IgD-negative memory B cell (primary cell): ENCODE measurements at regions not wholly inside any gene's neighbourhood (a gene's known extent, or its start where the extent isn't known, plus 50 kb on each side); places are given as distances from the start of the nearest gene placed in this dataset.

ENCODE experiments used
- H3K27ac Mint-ChIP-seq, 3 donors: one replicate each; pipeline ENCODE4 v1.8.0; 2020 to 2022; ENCODE audit warnings: mild to moderate bottlenecking in 3 of 3, mixed read lengths in 3 of 3, moderate library complexity in 1 of 3
- H3K27me3 Mint-ChIP-seq: one replicate; pipeline ENCODE4 v1.8.0; 2021; ENCODE audit warnings: mixed read lengths
- H3K36me3 Mint-ChIP-seq: one replicate; pipeline ENCODE4 v1.8.0; 2020; ENCODE audit warnings: mild to moderate bottlenecking, mixed read lengths
- H3K4me1 Mint-ChIP-seq, 3 donors: one replicate each; pipeline ENCODE4 v1.8.0; 2020 to 2022; ENCODE audit warnings: mixed read lengths in 3 of 3, mild to moderate bottlenecking in 1 of 3
- H3K4me3 Mint-ChIP-seq, 4 donors: one replicate each; pipeline ENCODE4 v1.8.0; 2020 to 2022; ENCODE audit warnings: mild to moderate bottlenecking in 4 of 4, mixed read lengths in 4 of 4, moderate library complexity in 3 of 4
- H3K9me3 Mint-ChIP-seq, 3 donors: one replicate each; pipeline ENCODE4 v1.8.0; 2020 to 2021; ENCODE audit warnings: mixed read lengths in 3 of 3, mild to moderate bottlenecking in 1 of 3

DNA sequence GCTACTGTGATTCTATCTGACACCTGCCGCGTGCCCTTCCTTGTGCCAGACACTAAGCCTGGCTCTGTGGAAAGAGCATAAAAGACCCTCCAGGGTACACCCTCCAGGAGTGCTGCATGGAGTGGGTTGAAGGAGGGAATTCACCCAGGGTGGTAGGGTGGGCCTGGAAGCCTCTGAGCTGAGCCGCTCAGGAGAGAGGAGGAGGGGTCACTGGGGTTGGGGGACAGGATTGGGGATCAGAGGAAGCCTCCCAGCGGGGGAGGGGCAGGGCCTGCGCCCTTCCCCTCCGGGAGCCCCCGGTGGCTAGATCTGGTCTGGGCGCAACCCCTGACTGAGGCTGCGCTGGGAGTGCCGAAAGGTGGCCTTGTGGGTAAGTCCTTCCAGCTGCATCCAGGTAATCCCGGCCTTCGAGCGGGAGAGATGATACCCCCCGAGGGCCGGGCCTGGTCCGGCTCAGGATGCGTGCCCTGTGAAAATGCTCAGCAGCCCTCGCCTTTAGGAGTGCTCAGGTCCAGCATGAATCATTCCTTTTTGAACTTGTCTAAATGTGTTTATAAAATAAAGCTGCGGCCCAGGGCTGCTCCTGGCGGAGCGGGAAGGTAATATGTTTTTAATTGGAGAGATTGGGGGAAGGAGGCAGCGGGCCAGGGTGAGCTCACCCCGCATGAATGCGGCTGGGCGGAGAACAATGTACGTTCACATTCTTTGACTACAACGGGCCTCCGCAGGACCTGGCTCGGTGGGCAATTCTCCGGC is 118.1 kb upstream of the SMIM23 start:
- H3K4me1 Mint-ChIP-seq: no peaks in the 10 kb centered on the region
- H3K27ac Mint-ChIP-seq: no peak overlapping the region
- H3K27me3 Mint-ChIP-seq: peaks cover 6% of the 10 kb centered on the region
- no peaks in the 10 kb centered on the region for H3K36me3 Mint-ChIP-seq
- H3K9me3 Mint-ChIP-seq: peaks cover 0 to 4% (median 4%) of the 10 kb centered on the region in 3 donors
- no peak overlapping the region for H3K4me3 Mint-ChIP-seq

DNA sequence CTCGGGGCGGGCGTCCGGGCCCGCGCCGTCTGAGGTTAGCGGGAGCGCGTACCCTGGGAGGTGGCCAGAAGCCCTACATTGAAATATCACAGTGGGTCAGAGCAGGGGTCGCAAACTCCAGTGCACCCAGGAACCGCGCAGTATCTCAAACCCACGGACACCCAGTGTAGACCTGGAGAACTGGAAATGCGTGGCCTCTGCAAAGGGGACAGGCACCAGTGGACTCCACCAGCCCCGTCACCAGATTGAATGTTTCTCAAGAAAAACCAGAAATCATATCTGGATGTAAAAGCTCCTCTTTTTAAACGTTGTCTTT is 117.6 kb upstream of the SMIM23 start:
- Mint-ChIP-seq H3K4me3 (no peak overlapping the region), H3K4me1 (no peaks in the 10 kb centered on the region), H3K27ac (no peak overlapping the region), H3K9me3 (peaks cover 0 to 4% (median 4%) of the 10 kb centered on the region in 3 donors), H3K36me3 (no peaks in the 10 kb centered on the region), H3K27me3 (peaks cover 6% of the 10 kb centered on the region)

DNA sequence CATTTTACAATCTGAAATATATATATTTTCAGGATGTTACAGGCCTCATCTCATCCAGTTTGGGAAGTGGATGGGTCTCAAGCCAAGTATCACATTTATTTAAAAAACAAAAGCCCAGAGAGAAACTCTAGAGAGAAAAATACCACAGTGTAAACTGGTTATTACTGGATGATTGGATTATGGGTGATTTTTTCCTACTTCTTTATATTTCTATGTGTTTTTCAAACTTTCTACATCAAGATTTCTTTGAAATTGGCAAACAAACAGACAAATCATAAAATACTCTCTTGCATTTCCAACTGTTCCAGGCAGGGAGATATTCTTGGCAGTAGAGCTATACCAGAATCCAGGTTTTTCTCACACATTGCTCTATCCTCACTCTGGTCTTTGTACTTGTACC is 116.0 kb upstream of the SMIM23 start:
- H3K36me3 Mint-ChIP-seq: no peaks in the 10 kb centered on the region
- peaks cover 0 to 7% (median 0%) of the 10 kb centered on the region in 3 donors for H3K9me3 Mint-ChIP-seq
- H3K4me1 Mint-ChIP-seq: peaks cover 0 to 2% (median 0%) of the 10 kb centered on the region in 3 donors
- no peak overlapping the region for H3K4me3 Mint-ChIP-seq
- no peak overlapping the region for H3K27ac Mint-ChIP-seq
- H3K27me3 Mint-ChIP-seq: peaks cover 6% of the 10 kb centered on the region

DNA sequence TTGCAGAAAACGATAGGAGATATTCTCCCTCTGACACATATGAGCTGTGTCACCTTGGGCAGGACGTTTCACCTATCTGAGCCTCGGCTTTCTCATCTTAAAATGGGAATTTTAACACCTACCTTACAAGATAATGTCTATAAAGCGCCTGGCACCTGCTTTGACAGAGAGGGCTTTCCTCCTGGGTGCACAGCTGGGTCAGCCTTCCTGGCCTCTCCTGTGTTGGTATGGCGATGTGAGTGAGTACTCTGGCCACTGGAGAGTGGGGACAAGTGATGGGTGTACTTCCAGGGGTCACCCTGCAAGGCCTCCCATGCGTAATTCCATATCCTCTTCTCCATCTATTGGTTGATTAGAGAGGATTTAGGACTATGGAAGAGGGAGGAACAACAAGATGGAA is 113.1 kb upstream of the SMIM23 start:
- no peak overlapping the region for H3K27ac Mint-ChIP-seq
- no peaks in the 10 kb centered on the region for H3K36me3 Mint-ChIP-seq
- peaks cover 0 to 7% (median 2%) of the 10 kb centered on the region in 3 donors for H3K9me3 Mint-ChIP-seq
- H3K27me3 Mint-ChIP-seq: peaks cover 20% of the 10 kb centered on the region
- H3K4me3 Mint-ChIP-seq: no peak overlapping the region
- H3K4me1 Mint-ChIP-seq: peaks cover 0 to 2% (median 0%) of the 10 kb centered on the region in 3 donors

DNA sequence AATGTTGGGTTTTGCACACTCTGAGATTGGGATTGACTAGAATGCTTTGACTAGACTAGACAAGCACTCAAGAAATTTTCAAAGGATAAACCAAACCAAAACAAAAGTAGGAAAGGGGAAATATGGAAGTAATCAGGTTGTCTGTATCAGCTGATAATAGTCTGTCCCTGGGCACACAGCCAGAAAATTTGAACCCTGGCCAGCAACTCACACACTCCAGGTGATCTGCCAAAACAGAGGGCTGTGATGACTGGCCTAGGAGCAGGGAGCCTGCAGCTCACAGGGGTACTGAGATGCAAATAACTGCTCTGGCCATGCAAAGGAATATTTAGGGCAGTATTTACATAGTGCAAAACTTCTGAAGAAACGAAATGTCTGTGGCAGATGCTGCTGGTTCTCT is 112.3 kb upstream of the SMIM23 start:
- Mint-ChIP-seq H3K27me3 (peaks cover 22% of the 10 kb centered on the region), H3K4me1 (peaks cover 0 to 2% (median 0%) of the 10 kb centered on the region in 3 donors), H3K36me3 (no peaks in the 10 kb centered on the region), H3K4me3 (no peak overlapping the region), H3K27ac (no peak overlapping the region), H3K9me3 (peaks cover 0 to 7% (median 2%) of the 10 kb centered on the region in 3 donors)

DNA sequence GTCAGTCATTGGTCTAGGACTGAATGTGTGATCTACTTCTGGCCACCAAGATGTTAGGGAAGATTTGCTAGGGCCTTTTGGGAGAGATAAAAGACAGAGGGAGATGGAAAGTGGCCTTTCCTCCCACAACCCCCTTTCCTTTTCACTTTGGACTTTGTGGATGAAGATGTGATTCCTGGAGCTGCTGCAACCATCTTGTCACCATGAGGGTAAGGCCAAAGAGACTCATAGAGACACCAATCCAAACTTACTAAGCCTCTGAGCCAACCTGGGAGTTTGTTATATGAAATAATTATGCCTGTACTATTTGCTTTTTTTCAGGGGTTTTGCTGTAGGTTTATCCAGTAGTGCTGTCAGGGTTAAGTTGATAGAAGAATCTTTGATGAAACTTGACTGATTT is 111.8 kb upstream of the SMIM23 start:
- peaks cover 0 to 2% (median 0%) of the 10 kb centered on the region in 3 donors for H3K4me1 Mint-ChIP-seq
- no peaks in the 10 kb centered on the region for H3K36me3 Mint-ChIP-seq
- peaks cover 20% of the 10 kb centered on the region for H3K27me3 Mint-ChIP-seq
- H3K9me3 Mint-ChIP-seq: peaks cover 0 to 7% (median 2%) of the 10 kb centered on the region in 3 donors
- no peak overlapping the region for H3K4me3 Mint-ChIP-seq
- H3K27ac Mint-ChIP-seq: no peak overlapping the region

DNA sequence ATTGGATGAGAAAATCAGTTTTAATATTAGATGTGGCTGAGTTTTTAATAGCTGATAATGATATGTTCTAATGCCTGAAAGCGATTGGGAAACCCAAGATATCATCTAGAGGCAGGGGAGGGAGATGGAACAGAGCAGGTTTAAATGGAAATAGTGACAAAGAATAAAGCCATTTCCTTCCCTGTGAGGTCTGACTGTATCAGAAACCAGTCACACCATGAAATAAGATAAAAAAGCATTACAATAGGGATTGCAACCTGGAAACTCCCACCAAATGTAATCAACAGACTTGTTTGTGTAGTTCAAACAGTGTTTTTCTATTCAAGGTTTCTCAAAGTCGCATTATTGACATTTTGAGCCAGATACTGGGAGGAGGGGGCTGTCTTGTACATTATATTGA is 110.1 kb upstream of the SMIM23 start:
- no peaks in the 10 kb centered on the region for H3K36me3 Mint-ChIP-seq
- peaks cover 0 to 7% (median 2%) of the 10 kb centered on the region in 3 donors for H3K9me3 Mint-ChIP-seq
- peaks cover 0 to 2% (median 0%) of the 10 kb centered on the region in 3 donors for H3K4me1 Mint-ChIP-seq
- H3K27ac Mint-ChIP-seq: no peak overlapping the region
- peaks cover 18% of the 10 kb centered on the region for H3K27me3 Mint-ChIP-seq
- no peak overlapping the region for H3K4me3 Mint-ChIP-seq

DNA sequence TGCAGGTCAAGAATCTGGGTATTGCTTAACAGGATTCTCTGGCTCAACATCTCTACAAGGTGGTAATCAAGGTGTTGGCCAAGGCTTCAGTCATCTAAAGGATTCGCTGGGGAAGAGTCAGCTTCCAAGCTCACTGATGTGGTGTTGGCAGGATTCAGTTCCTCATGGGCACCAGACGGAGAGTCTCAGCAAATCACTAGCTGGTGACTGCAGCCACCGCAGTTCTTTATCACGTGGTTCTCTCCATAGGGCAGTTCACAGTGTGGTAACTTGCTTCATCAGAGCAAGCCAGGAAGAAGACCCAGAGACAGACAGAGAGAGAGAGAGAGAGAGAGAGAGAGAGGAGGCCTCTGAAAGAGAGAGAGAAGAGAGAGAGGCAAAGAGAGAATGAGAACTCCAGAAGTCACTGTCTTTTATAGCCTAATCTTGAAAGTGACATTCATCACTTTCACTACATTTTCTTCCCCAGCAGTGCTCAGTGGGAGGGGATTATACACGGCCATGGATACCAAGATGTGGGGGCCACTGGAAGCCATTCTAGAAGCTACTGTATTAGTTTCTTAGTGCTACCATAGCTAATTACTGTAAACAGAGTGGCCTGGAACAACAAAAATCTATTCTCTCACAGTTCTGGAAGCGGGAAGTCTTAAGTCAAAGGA is 109.2 kb upstream of the SMIM23 start:
- Mint-ChIP-seq H3K9me3 (peaks cover 0 to 7% (median 2%) of the 10 kb centered on the region in 3 donors), H3K36me3 (no peaks in the 10 kb centered on the region), H3K4me3 (no peak overlapping the region), H3K4me1 (peaks cover 0 to 2% (median 2%) of the 10 kb centered on the region in 3 donors), H3K27ac (no peak overlapping the region), H3K27me3 (peaks cover 19% of the 10 kb centered on the region)

DNA sequence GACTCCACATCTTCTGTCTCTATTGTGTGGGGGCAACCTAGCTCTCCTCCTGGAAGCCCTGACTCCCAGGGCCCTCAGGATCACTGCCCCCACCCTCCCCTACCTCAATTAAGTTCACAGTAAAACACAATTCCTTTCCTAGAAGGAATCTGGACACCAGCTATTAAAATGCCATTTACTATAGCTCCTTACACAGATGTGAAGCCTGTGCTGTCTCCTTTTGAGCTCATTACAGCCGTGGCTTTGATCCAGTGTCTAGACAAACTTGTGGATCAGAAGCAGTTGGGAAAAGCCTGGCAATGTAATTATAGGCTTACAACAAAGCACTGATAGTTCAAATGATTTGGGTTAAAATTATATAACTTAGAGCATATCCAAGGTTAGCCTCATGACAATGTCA is 107.0 kb upstream of the SMIM23 start:
- Mint-ChIP-seq H3K36me3 (no peaks in the 10 kb centered on the region), H3K9me3 (peaks cover 0 to 5% (median 2%) of the 10 kb centered on the region in 3 donors), H3K4me1 (peaks cover 0 to 2% (median 2%) of the 10 kb centered on the region in 3 donors), H3K27me3 (peaks cover 19% of the 10 kb centered on the region), H3K27ac (no peak overlapping the region), H3K4me3 (no peak overlapping the region)

DNA sequence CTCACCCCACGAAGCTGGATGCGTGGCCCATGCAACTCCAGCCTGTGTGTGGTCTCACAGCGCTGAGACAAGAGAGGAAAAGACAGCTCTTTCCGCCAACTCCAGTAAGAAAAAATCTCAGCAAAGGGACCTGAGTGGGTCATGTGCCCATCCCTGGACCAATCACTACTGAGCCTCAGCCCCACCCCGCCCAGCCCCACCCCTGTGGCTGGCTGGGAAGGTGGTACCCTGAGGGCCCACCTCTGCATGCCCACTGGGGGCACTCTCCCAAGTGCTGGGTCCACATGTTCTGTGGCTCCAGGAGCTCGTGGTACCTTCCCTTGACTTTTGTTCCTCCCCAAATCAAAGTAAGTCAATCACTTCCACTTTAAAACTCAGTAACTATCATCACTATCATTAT is 105.1 kb upstream of the SMIM23 start:
- peaks cover 13% of the 10 kb centered on the region for H3K27me3 Mint-ChIP-seq
- peaks cover 0 to 2% (median 0%) of the 10 kb centered on the region in 3 donors for H3K4me1 Mint-ChIP-seq

DNA sequence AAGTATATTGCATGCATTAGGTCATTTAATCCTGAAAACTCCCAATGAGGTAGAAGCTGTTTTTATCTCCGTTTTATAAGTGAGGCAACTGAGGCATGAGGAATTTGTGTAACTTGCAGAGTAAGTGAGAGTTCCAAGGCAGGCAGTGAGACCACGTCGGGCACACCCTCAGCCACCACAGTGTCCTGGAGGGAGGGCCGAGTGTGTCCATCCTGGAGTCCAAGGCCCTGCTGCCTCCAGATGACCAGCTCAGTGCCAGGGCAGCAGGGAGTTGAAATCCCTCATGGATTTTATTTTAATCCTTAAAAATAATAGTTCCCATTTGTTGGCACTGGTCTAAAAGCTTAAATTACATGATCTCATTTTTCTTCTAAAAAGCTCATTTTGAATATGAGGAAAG is 104.6 kb upstream of the SMIM23 start:
- Mint-ChIP-seq H3K4me1 (peaks cover 0 to 2% (median 0%) of the 10 kb centered on the region in 3 donors), H3K27me3 (peaks cover 12% of the 10 kb centered on the region), H3K36me3 (no peaks in the 10 kb centered on the region), H3K4me3 (no peak overlapping the region), H3K9me3 (peaks cover 0 to 2% (median 0%) of the 10 kb centered on the region in 3 donors), H3K27ac (no peak overlapping the region)

More for the DNA sequence above, 105.1 kb upstream of the SMIM23 start:
- Mint-ChIP-seq H3K4me3 (no peak overlapping the region), H3K36me3 (no peaks in the 10 kb centered on the region), H3K9me3 (peaks cover 0 to 2% (median 0%) of the 10 kb centered on the region in 3 donors), H3K27ac (peak overlapping the region in 1 of 3 donors; percentile 48)

DNA sequence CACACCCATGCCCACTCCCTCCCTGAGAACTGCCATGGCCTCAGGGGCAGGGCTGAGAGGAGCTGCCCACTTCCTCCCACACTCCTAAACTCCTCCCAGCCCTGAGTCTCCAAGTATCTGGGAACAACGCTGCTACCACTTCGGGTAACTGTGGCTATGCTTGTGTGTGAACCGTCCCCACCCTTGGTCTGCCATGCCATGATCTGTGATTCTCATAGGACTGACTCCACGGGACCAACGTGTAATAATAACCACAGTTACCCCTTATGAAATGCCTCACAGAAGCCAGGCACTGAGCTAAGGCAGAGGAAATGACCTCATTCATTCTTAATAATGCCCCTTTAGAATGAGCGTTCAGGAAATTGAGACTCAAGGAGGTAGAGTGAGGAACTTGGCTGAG is 103.9 kb upstream of the SMIM23 start:
- no peak overlapping the region for H3K27ac Mint-ChIP-seq
- peaks cover 0 to 2% (median 0%) of the 10 kb centered on the region in 3 donors for H3K4me1 Mint-ChIP-seq
- no peaks in the 10 kb centered on the region for H3K36me3 Mint-ChIP-seq
- peaks cover 9% of the 10 kb centered on the region for H3K27me3 Mint-ChIP-seq
- H3K9me3 Mint-ChIP-seq: no peaks in the 10 kb centered on the region
- H3K4me3 Mint-ChIP-seq: no peak overlapping the region

DNA sequence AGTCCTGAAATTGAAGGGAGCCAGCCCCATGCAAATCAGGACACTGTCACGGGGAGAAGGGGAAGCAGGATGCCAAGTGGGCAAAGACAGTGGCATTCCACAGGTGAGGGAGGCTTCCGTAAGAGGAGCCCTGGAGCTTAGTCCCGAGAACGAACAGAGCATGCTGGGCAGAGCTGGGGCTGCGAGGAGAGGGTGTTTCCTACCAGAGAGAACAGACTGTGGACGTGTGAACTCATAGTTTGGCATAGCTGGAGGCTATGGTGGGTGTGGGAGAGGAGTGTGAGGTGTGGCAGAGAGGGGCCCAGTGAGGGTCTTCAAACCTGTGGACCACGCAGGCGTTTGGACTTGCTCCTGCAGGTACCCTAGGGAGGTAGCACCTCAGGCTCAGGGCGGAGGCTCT is 102.8 kb upstream of the SMIM23 start:
- Mint-ChIP-seq H3K4me1 (peaks cover 0 to 2% (median 0%) of the 10 kb centered on the region in 3 donors), H3K27ac (no peak overlapping the region), H3K9me3 (no peaks in the 10 kb centered on the region), H3K36me3 (no peaks in the 10 kb centered on the region), H3K27me3 (peaks cover 3% of the 10 kb centered on the region), H3K4me3 (no peak overlapping the region)

DNA sequence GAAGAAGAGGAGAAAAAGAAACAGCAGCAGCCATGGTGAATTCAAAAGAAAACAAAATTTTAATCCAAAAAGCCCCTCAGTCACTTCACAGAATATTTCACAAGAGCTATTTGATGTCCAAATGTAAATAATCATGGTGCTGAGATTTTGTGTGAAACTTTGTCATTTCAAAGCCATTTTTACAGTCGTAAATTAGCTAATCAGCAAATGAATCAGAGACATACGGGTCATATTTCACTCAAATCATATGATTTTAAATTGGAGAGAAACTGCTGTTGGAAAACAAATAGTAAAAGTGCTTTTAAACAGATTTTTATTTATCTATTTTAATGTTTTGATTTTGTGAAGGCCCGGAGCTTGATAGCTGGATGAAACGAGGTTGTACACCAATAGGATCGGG is 101.4 kb upstream of the SMIM23 start:
- Mint-ChIP-seq H3K27ac (no peak overlapping the region), H3K4me1 (peaks cover 0 to 2% (median 0%) of the 10 kb centered on the region in 3 donors)

DNA sequence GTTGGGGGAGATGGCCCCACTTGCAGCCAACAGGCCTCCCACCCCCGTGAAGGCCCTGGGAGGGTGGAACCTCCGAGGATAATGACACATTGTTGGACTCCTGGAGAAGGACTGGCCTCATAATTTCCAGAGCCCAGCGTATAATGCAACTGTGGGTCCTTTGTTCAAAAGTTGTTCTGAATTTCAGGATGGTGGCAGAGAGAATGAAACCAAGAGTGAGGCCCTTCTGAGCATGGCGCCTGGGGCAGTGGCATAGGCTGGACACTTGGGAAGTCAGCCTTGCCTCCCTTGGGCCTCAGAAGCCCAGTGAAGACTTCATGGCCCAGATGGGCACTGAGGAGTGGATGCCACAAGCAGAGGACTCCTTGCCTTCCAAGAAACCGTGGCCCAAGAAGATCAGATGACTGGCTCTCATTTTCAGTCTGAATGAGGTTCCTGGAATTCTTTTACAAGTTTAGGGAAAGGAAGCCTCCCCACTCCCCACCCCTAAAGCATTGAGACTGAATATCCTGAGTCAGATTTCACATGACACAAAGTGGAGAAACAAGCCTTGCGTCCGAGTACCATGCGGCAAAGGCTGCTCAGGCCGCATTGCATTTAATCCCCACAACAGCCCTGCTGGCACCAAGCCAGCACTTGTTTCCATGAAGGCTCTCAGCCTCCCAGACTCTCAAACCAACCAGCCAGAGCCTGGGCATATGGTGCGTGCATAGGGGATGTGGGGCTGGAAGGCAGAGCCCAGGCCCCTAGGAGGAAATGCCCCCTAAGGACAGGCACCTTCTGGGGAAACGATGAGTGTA is 96.7 kb upstream of the SMIM23 start:
- Mint-ChIP-seq H3K9me3 (peaks cover 0 to 3% (median 0%) of the 10 kb centered on the region in 3 donors), H3K36me3 (no peaks in the 10 kb centered on the region), H3K27ac (no peak overlapping the region), H3K27me3 (no peaks in the 10 kb centered on the region), H3K4me1 (no peaks in the 10 kb centered on the region), H3K4me3 (no peak overlapping the region)

More for the DNA sequence above, 101.4 kb upstream of the SMIM23 start:
- no peaks in the 10 kb centered on the region for H3K36me3 Mint-ChIP-seq
- H3K4me3 Mint-ChIP-seq: no peak overlapping the region
- peaks cover 2% of the 10 kb centered on the region for H3K27me3 Mint-ChIP-seq
- peaks cover 0 to 3% (median 0%) of the 10 kb centered on the region in 3 donors for H3K9me3 Mint-ChIP-seq
